KMS-11 (cell line): ENCODE measurements at regions not wholly inside any gene's neighbourhood (a gene's known extent, or its start where the extent isn't known, plus 50 kb on each side); places are given as distances from the start of the nearest gene placed in this dataset.

Experiments
- H2AFZ ChIP-seq: fragments of 200-600 bp; sonication (generic); 2 replicates; pipeline ENCODE4 v1.6.1; 2016; ENCODE audit warnings: antibody characterized with exemption, mixed run types, low read depth
- H3K27ac ChIP-seq: fragments of 200-600 bp; sonication (generic); 2 replicates; pipeline ENCODE4 v1.6.1; 2016; ENCODE audit warnings: mild to moderate bottlenecking, mixed run types
- H3K27me3 ChIP-seq: fragments of 200-600 bp; sonication (generic); 2 replicates; pipeline ENCODE4 v1.6.1; 2017; ENCODE audit warnings: mild to moderate bottlenecking, low read depth, mixed run types, moderate library complexity; ENCODE audit not compliant: insufficient read depth
- H3K36me3 ChIP-seq: fragments of 200-600 bp; sonication (generic); 2 replicates; pipeline ENCODE4 v1.6.1; 2017; ENCODE audit warnings: mild to moderate bottlenecking, mixed run types; ENCODE audit not compliant: insufficient read depth
- H3K4me1 ChIP-seq: fragments of 200-600 bp; sonication (generic); 2 replicates; pipeline ENCODE4 v1.6.1; 2016; ENCODE audit warnings: mild to moderate bottlenecking, low read depth, mixed run types; ENCODE audit not compliant: poor library complexity, severe bottlenecking
- H3K4me2 ChIP-seq: fragments of 200-600 bp; sonication (generic); 2 replicates; pipeline ENCODE4 v1.7.0; 2016; ENCODE audit warnings: mild to moderate bottlenecking, mixed run types
- H3K4me3 ChIP-seq: fragments of 200-600 bp; sonication (generic); IDR thresholded peaks from 2 replicates; pipeline ENCODE4 v1.6.1; 2017; ENCODE audit warnings: low read depth, low read length, mixed read lengths; ENCODE audit not compliant: insufficient read depth
- H3K79me2 ChIP-seq: fragments of 200-600 bp; sonication (generic); 2 replicates; pipeline ENCODE4 v1.6.1; 2016; ENCODE audit warnings: low read depth, mixed run types; ENCODE audit not compliant: insufficient read depth
- H3K9ac ChIP-seq: fragments of 200-600 bp; sonication (generic); 2 replicates; pipeline ENCODE4 v1.6.1; 2016; ENCODE audit warnings: mild to moderate bottlenecking, mixed run types
- H4K20me1 ChIP-seq: fragments of 200-600 bp; sonication (generic); 2 replicates; pipeline ENCODE4 v1.6.1; 2016; ENCODE audit warnings: mild to moderate bottlenecking, mixed run types; ENCODE audit not compliant: insufficient read depth
- CTCF ChIP-seq: fragments of 200-600 bp; sonication (generic); conservative IDR thresholded peaks from 2 replicates; pipeline ENCODE4 v1.6.1; 2017; ENCODE audit warnings: low read depth, mild to moderate bottlenecking, antibody characterized with exemption, low read length, moderate library complexity, mixed read lengths

GRCh38 chr22:47292546-47293320, 530.3 kb downstream of the TBC1D22A start:
- H2AFZ ChIP-seq = no peak overlapping the region
- no peak for TF ChIP-seq CTCF
- no peaks in the 10 kb centered on the region for H3K4me1 ChIP-seq
- no peak overlapping the region for H3K9ac ChIP-seq
- no peak overlapping the region for H3K4me3 ChIP-seq
- H3K79me2 ChIP-seq = no peaks in the 10 kb centered on the region
- H3K27ac ChIP-seq = no peak overlapping the region
- no peaks in the 10 kb centered on the region for H4K20me1 ChIP-seq
- no peak overlapping the region for H3K4me2 ChIP-seq
- no peaks in the 10 kb centered on the region for H3K36me3 ChIP-seq
- H3K27me3 ChIP-seq = no peaks in the 10 kb centered on the region; the same call in 1 of the 2 replicates

- Histone ChIP-seq H3K27ac (no peak overlapping the region), H3K79me2 (no peaks in the 10 kb centered on the region), H3K27me3 (no peaks in the 10 kb centered on the region), H3K4me1 (no peaks in the 10 kb centered on the region), H2AFZ (no peak overlapping the region), H4K20me1 (no peaks in the 10 kb centered on the region), H3K4me2 (no peak overlapping the region), H3K4me3 (no peak overlapping the region), H3K36me3 (no peaks in the 10 kb centered on the region), H3K9ac (no peak overlapping the region)
- no peak for TF ChIP-seq CTCF
Measured at GRCh38 chr22:47291565-47292495, 529.4 kb downstream of the TBC1D22A start.

- no peaks in the 10 kb centered on the region for H3K36me3 ChIP-seq
- H3K27ac ChIP-seq = no peak overlapping the region
- H4K20me1 ChIP-seq = no peaks in the 10 kb centered on the region
- no peak overlapping the region for H3K9ac ChIP-seq
- no peaks in the 10 kb centered on the region for H3K4me1 ChIP-seq
- no peak overlapping the region for H3K4me2 ChIP-seq
- H3K4me3 ChIP-seq = no peak overlapping the region
- no peak for TF ChIP-seq CTCF
- H3K27me3 ChIP-seq = no peaks in the 10 kb centered on the region
- no peaks in the 10 kb centered on the region for H3K79me2 ChIP-seq
- H2AFZ ChIP-seq = no peak overlapping the region
Measured at GRCh38 chr22:47290706-47291430, 528.4 kb downstream of the TBC1D22A start.

DNA sequence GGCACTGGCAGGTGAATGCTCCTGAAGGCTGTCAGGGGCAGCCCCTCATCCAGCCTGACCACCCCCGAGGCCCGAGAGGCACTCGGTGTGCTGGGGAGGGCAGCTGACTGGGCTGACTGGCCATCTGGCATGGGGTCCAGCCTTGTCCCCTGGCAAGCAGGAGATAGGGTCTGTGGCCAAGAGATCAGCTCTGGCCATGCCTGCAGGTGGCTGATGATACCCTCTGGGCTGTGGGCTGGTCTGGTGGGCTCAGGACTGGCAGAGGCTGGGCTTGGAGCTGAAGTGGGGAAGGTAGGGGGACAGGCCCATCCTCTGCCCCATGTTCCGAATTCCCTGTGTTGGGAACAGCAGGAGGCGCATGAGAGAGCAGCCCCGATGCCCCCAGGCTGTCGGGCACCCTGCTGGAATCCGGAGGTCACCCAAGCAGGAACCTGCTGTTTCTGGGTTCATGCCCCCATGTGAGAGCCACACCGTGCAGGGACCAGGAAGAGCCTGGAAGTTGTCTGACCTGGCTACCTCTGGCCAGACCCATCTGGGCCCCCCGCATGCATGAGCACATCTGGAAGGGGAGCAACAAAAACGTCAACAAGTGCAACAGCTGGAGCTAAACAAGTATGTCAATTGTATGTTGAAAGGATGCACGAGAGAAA, 527.0 kb downstream of the TBC1D22A start:
- Histone ChIP-seq H3K4me2 (no peak overlapping the region), H3K4me3 (no peak overlapping the region), H4K20me1 (no peaks in the 10 kb centered on the region), H3K4me1 (no peaks in the 10 kb centered on the region), H3K79me2 (no peaks in the 10 kb centered on the region), H3K27ac (no peak overlapping the region), H3K27me3 (no peaks in the 10 kb centered on the region), H2AFZ (no peak overlapping the region), H3K36me3 (no peaks in the 10 kb centered on the region), H3K9ac (no peak overlapping the region)
- no peak for TF ChIP-seq CTCF
